OCI-LY7 (cell line): ENCODE measurements at regions not wholly inside any gene's neighbourhood (a gene's known extent, or its start where the extent isn't known, plus 50 kb on each side); places are given as distances from the start of the nearest gene placed in this dataset.

Source experiments
- BruUV-seq: library from RNA; stranded (reverse); fragments of 400-500 nt; replicated peaks from 2 replicates; lab custom pipeline; 2021; lab: Mats Ljungman, UMichigan
- CTCF ChIA-PET: fragments of 300-600 bp; sonication (Branson Sonifier 250); formaldehyde crosslinking; loops from one replicate; lab custom pipeline; 2022; ENCODE audit warnings: antibody characterized with exemption; ENCODE audit not compliant: unreplicated experiment; lab: Charles Lee
- POLR2A ChIA-PET: fragments of 300-600 bp; sonication (Branson Sonifier 250); formaldehyde crosslinking; loops from one replicate; lab custom pipeline; 2022; ENCODE audit warnings: antibody characterized with exemption; lab: Charles Lee
- DNase-seq: peaks from one replicate; pipeline ENCODE4 v3.0.0-alpha.2; 2015; ENCODE audit warnings: low spot score
- H2AFZ ChIP-seq: fragments of 200-600 bp; sonication (generic), shearing (Covaris generic); 2 replicates; pipeline ENCODE4 v1.6.1; 2014; ENCODE audit warnings: mild to moderate bottlenecking, antibody characterized with exemption, low read length, moderate library complexity
- H3K27ac ChIP-seq: fragments of 200-600 bp; sonication (generic); 2 replicates; pipeline ENCODE4 v1.5.1; 2014; ENCODE audit warnings: mixed run types, low read depth, mild to moderate bottlenecking, moderate library complexity, low read length, inconsistent platforms; ENCODE audit not compliant: poor library complexity, severe bottlenecking
- H3K36me3 ChIP-seq: fragments of 200-600 bp; sonication (generic); 2 replicates; pipeline ENCODE4 v1.6.1; 2014; ENCODE audit warnings: mild to moderate bottlenecking, antibody characterized with exemption, low read length, moderate library complexity, mixed read lengths; ENCODE audit not compliant: insufficient read depth
- H3K4me1 ChIP-seq: fragments of 200-600 bp; sonication (generic); 2 replicates; pipeline ENCODE4 v1.5.1; 2014; ENCODE audit warnings: mild to moderate bottlenecking, low read length; ENCODE audit not compliant: insufficient read depth, poor library complexity, severe bottlenecking
- H3K4me2 ChIP-seq: fragments of 200-600 bp; sonication (generic); 2 replicates; pipeline ENCODE4 v1.6.1; 2014; ENCODE audit warnings: mild to moderate bottlenecking, low read length
- H3K4me3 ChIP-seq: fragments of 200-600 bp; sonication (generic); 2 replicates; pipeline ENCODE4 v1.5.1; 2014; ENCODE audit warnings: mild to moderate bottlenecking, low read depth, low read length; ENCODE audit not compliant: poor library complexity, severe bottlenecking
- H3K79me2 ChIP-seq: fragments of 200-600 bp; sonication (generic); 2 replicates; pipeline ENCODE4 v1.6.1; 2016; ENCODE audit warnings: low read depth, mild to moderate bottlenecking, low read length, moderate library complexity, mixed read lengths; ENCODE audit not compliant: insufficient read depth
- H3K9me2 ChIP-seq: fragments of 200-600 bp; sonication (generic); 2 replicates; pipeline ENCODE4 v1.6.1; 2016; ENCODE audit warnings: mild to moderate bottlenecking, low read length, mixed read lengths; ENCODE audit not compliant: insufficient read depth
- H3K9me3 ChIP-seq: fragments of 200-600 bp; sonication (generic); 2 replicates; pipeline ENCODE4 v1.6.1; 2014; ENCODE audit warnings: mild to moderate bottlenecking, mixed run types, low read length, mixed read lengths
- H4K20me1 ChIP-seq: fragments of 200-600 bp; sonication (generic); 2 replicates; pipeline ENCODE4 v1.6.1; 2014; ENCODE audit warnings: mild to moderate bottlenecking, antibody characterized with exemption, low read length, moderate library complexity, mixed read lengths; ENCODE audit not compliant: insufficient read depth
- CTCF ChIP-seq: fragments of 200-600 bp; sonication (generic); conservative IDR thresholded peaks from 2 replicates; pipeline ENCODE4 v1.5.1; 2014; ENCODE audit warnings: mild to moderate bottlenecking, antibody characterized with exemption, low read length, moderate library complexity, mixed read lengths
- EZH2phosphoT487 ChIP-seq: fragments of 200-600 bp; sonication (generic); IDR thresholded peaks from 2 replicates; pipeline ENCODE4 v1.6.1; 2018; ENCODE audit warnings: low read depth, borderline replicate concordance, mild to moderate bottlenecking, mixed run types, antibody characterized with exemption, low read length, moderate library complexity, mixed read lengths
- intact Hi-C: fragments of 100-400 bp; cut with micrococcal nuclease; formaldehyde crosslinking; loops from one replicate; pipeline ENCODE4 v1.10.0; 2022; ENCODE audit not compliant: unreplicated experiment

- CTCF ChIA-PET = no interaction called here
- no peak for DNase-seq
These were observed 103.6 kb upstream of the ZRANB2 start for GRCh38 chr1:71184410-71184809.

GRCh38 chr1:71179997-71180396 is 99.2 kb upstream of the ZRANB2 start:
- Histone ChIP-seq H3K27ac (no peak overlapping the region), H3K4me1 (no peaks in the 10 kb centered on the region), H2AFZ (no peak overlapping the region), H3K36me3 (no peaks in the 10 kb centered on the region), H3K4me3 (no peak overlapping the region), H3K4me2 (no peak overlapping the region), H4K20me1 (no peaks in the 10 kb centered on the region), H3K79me2 (no peaks in the 10 kb centered on the region), H3K9me2 (no peaks in the 10 kb centered on the region), H3K9me3 (no peaks in the 10 kb centered on the region)
- ChIA-PET POLR2A (no interaction called here), CTCF (no interaction called here)
- intact Hi-C loops = no loop called here
- no peak for DNase-seq
- no peak for TF ChIP-seq EZH2phosphoT487
- no peak for TF ChIP-seq CTCF
- no TSS peak for BruUV-seq

More at GRCh38 chr1:71184410-71184809, 103.6 kb upstream of the ZRANB2 start:
- Histone ChIP-seq H3K79me2 (no peaks in the 10 kb centered on the region), H3K4me3 (no peak overlapping the region), H3K4me1 (no peaks in the 10 kb centered on the region), H3K27ac (no peak overlapping the region), H4K20me1 (no peaks in the 10 kb centered on the region), H3K36me3 (no peaks in the 10 kb centered on the region), H3K9me3 (no peaks in the 10 kb centered on the region), H3K9me2 (no peaks in the 10 kb centered on the region), H3K4me2 (no peak overlapping the region), H2AFZ (no peak overlapping the region)
- intact Hi-C loops = no loop called here
- BruUV-seq = no TSS peak
- TF ChIP-seq EZH2phosphoT487 = no peak
- no peak for TF ChIP-seq CTCF
- POLR2A ChIA-PET = no interaction called here

- H3K79me2 ChIP-seq = no peaks in the 10 kb centered on the region
- no peak for DNase-seq
- TF ChIP-seq CTCF (no peak; the same call in 1 of the 2 replicates), EZH2phosphoT487 (no peak)
- H3K9me3 ChIP-seq = no peaks in the 10 kb centered on the region
- no peak overlapping the region for H3K4me2 ChIP-seq
- POLR2A ChIA-PET = no interaction called here
- no peaks in the 10 kb centered on the region for H3K4me1 ChIP-seq
- H3K27ac ChIP-seq = no peak overlapping the region
- CTCF ChIA-PET = no interaction called here
- no peak overlapping the region for H2AFZ ChIP-seq
- H3K36me3 ChIP-seq = no peaks in the 10 kb centered on the region
- no TSS peak for BruUV-seq
- no peak overlapping the region for H3K4me3 ChIP-seq
- intact Hi-C loops = no loop called here
- no peaks in the 10 kb centered on the region for H3K9me2 ChIP-seq
- no peaks in the 10 kb centered on the region for H4K20me1 ChIP-seq
These were observed 90.1 kb upstream of the ZRANB2 start for GRCh38 chr1:71170925-71171324.
